ENCODE measurements at regions not wholly inside any gene's neighbourhood (a gene's known extent, or its start where the extent isn't known, plus 50 kb on each side); places are given as distances from the start of the nearest gene placed in this dataset.

DNA sequence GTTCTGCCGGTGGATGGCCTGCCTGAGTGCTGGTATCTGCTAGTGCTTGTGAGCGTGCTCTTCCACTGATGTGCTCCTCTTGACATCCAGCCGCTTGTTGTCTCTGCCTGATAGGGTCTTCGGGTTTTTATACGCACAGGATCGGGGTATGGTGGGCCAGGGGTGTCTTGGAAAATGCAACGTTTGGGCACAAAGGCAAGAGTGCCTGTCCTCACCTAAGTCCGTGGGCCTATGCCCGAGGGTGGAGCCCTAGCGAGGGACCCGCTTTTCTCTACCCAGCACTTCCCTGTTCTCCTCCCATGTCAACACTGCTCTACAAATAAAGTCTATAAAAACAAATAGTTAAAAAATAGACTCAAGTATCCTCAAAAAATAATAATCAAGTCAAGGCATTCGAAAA is 1007.8 kb downstream of the PLA2G4A start:
- TF ChIP-seq, protein P1, sequence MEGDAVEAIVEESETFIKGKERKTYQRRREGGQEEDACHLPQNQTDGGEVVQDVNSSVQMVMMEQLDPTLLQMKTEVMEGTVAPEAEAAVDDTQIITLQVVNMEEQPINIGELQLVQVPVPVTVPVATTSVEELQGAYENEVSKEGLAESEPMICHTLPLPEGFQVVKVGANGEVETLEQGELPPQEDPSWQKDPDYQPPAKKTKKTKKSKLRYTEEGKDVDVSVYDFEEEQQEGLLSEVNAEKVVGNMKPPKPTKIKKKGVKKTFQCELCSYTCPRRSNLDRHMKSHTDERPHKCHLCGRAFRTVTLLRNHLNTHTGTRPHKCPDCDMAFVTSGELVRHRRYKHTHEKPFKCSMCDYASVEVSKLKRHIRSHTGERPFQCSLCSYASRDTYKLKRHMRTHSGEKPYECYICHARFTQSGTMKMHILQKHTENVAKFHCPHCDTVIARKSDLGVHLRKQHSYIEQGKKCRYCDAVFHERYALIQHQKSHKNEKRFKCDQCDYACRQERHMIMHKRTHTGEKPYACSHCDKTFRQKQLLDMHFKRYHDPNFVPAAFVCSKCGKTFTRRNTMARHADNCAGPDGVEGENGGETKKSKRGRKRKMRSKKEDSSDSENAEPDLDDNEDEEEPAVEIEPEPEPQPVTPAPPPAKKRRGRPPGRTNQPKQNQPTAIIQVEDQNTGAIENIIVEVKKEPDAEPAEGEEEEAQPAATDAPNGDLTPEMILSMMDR (IDR thresholded peaks at IDR 0.05; ENCODE audit: low read length) = no peak
- no peak for TF ChIP-seq EZH2phosphoT487 (IDR thresholded peaks at IDR 0.05; ENCODE audit: low read length)

Measured in MM.1S (cell line).